ENCODE measurements at regions not wholly inside any gene's neighbourhood (a gene's known extent, or its start where the extent isn't known, plus 50 kb on each side); places are given as distances from the start of the nearest gene placed in this dataset.

DNA sequence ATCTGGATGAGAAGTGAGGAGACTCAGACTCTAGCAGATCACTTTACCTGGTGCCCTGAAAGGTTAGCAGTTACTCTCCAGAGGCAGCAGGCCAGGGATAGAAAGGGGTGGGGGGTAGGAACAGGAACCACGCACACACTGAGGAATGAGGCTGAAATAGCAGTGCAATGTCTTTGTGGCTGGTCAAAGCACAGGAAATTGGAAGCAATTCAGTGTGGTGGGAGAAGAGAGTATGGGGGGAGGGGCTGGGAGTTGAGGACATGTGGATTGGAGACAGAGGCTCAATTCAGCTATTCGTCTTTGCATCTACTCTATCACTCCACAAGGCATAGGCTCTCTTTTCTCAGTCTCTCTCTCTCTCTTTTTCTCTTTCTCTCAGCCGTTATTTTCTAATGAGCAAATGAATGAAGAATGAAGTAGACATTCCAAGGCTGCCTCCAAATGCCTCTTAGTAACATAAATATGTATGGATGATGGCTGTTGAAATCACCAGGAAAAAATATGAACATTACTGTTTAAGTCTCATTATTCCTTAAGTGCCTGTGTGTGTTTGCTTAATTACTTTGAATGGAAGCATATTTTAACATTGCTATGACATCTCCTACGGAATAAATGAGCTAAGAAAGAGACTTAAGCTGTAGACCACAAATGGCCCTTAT is 979.4 kb downstream of the TSN start:
- TF ChIP-seq, protein P1, sequence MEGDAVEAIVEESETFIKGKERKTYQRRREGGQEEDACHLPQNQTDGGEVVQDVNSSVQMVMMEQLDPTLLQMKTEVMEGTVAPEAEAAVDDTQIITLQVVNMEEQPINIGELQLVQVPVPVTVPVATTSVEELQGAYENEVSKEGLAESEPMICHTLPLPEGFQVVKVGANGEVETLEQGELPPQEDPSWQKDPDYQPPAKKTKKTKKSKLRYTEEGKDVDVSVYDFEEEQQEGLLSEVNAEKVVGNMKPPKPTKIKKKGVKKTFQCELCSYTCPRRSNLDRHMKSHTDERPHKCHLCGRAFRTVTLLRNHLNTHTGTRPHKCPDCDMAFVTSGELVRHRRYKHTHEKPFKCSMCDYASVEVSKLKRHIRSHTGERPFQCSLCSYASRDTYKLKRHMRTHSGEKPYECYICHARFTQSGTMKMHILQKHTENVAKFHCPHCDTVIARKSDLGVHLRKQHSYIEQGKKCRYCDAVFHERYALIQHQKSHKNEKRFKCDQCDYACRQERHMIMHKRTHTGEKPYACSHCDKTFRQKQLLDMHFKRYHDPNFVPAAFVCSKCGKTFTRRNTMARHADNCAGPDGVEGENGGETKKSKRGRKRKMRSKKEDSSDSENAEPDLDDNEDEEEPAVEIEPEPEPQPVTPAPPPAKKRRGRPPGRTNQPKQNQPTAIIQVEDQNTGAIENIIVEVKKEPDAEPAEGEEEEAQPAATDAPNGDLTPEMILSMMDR (IDR thresholded peaks at IDR 0.05) = no peak
- no peak for TF ChIP-seq POLR2A (IDR thresholded peaks at IDR 0.05)

Measured in gastroesophageal sphincter (tissue), 3 donors.